HEK293 (cell line): ENCODE measurements at regions not wholly inside any gene's neighbourhood (a gene's known extent, or its start where the extent isn't known, plus 50 kb on each side); places are given as distances from the start of the nearest gene placed in this dataset.

Experiments
- CTCF ChIA-PET: fragments of 350-600 bp; formaldehyde crosslinking; extraction: SDS; loops from one replicate; lab custom pipeline; 2021; ENCODE audit warnings: antibody characterized with exemption; lab: Yijun Ruan, JAX
- POLR2A ChIA-PET: fragments of 300-600 bp; formaldehyde crosslinking; extraction: SDS; loops from one replicate; lab custom pipeline; 2020; ENCODE audit warnings: antibody characterized with exemption, inconsistent platforms; lab: Yijun Ruan, JAX
- H3K27ac ChIP-seq: fragments of 200-500 bp; sonication (Bioruptor generic); 2 replicates; pipeline ENCODE4 v1.5.1; 2014; ENCODE audit warnings: low read depth, low read length, control low read depth, inconsistent platforms; ENCODE audit errors: extremely low read depth
- H3K36me3 ChIP-seq, 2 experiments: fragments of 200-500 bp in 1 of 2; sonication (Bioruptor generic) in 1 of 2; 1 replicate in 1 of 2; 2 replicates in 1 of 2; pipeline ENCODE4 v1.5.1; 2014 to 2017; ENCODE audit warnings: inconsistent platforms in 2 of 2, low read length in 2 of 2; ENCODE audit not compliant: control insufficient read depth in 2 of 2, insufficient read depth in 1 of 2
- H3K4me1 ChIP-seq: fragments of 200-500 bp; sonication (Bioruptor generic); 2 replicates; pipeline ENCODE4 v1.5.1; 2014; ENCODE audit warnings: mild to moderate bottlenecking, low read length, inconsistent platforms; ENCODE audit not compliant: control insufficient read depth, insufficient read depth
- H3K4me3 ChIP-seq: 2 replicates; pipeline ENCODE4 v1.5.1; 2011; ENCODE audit warnings: low read depth, mild to moderate bottlenecking, control low read depth, low read length, moderate library complexity
- H3K9me3 ChIP-seq: fragments of 200-500 bp; sonication (Bioruptor generic); 2 replicates; pipeline ENCODE4 v1.5.1; 2014; ENCODE audit warnings: low read depth, low read length, inconsistent platforms; ENCODE audit not compliant: control insufficient read depth, insufficient read depth
- BCL6B ChIP-seq: fragments of 450-650 bp; formaldehyde crosslinking; IDR thresholded peaks from 2 replicates; pipeline ENCODE4 v1.5.1; 2017; ENCODE audit warnings: missing biosample characterization, missing genetic modification characterization
- CTCF ChIP-seq: fragments of 450-650 bp; formaldehyde crosslinking; IDR thresholded peaks from 2 replicates; pipeline ENCODE4 v1.5.1; 2016; ENCODE audit warnings: missing biosample characterization, missing genetic modification characterization
- KLF10 ChIP-seq: fragments of 450-650 bp; IDR thresholded peaks from 2 replicates; pipeline ENCODE4 v1.5.1; 2018; ENCODE audit warnings: missing biosample characterization, mild to moderate bottlenecking, missing genetic modification characterization
- KLF16 ChIP-seq: fragments of 450-650 bp; formaldehyde crosslinking; IDR thresholded peaks from 2 replicates; pipeline ENCODE4 v1.5.1; 2017; ENCODE audit warnings: missing biosample characterization, missing genetic modification characterization
- KLF8 ChIP-seq: fragments of 450-650 bp; formaldehyde crosslinking; IDR thresholded peaks from 2 replicates; pipeline ENCODE4 v1.5.1; 2016; ENCODE audit warnings: missing biosample characterization, missing genetic modification characterization
- MEIS1 ChIP-seq: sonication (generic); formaldehyde crosslinking; IDR thresholded peaks from 2 replicates; pipeline ENCODE4 v1.8.1; 2022; ENCODE audit warnings: missing genetic modification reagents, mild to moderate bottlenecking, borderline replicate concordance
- TRIM28 ChIP-seq: IDR thresholded peaks from 2 replicates; pipeline ENCODE4 v1.6.1; 2011; ENCODE audit warnings: low read length, control low read depth, borderline replicate concordance
- ZBTB7A ChIP-seq: fragments of 450-650 bp; formaldehyde crosslinking; IDR thresholded peaks from 2 replicates; pipeline ENCODE4 v1.5.1; 2016; ENCODE audit warnings: low read depth, missing biosample characterization, missing genetic modification characterization
- ZNF221 ChIP-seq: fragments of 450-650 bp; formaldehyde crosslinking; IDR thresholded peaks from 2 replicates; pipeline ENCODE4 v1.5.1; 2017; ENCODE audit warnings: missing biosample characterization, missing genetic modification characterization, borderline replicate concordance
- ZNF324 ChIP-seq: fragments of 450-650 bp; formaldehyde crosslinking; IDR thresholded peaks from 2 replicates; pipeline ENCODE4 v1.5.1; 2016; ENCODE audit warnings: missing biosample characterization, missing genetic modification characterization
- ZNF354C ChIP-seq: fragments of 450-650 bp; formaldehyde crosslinking; IDR thresholded peaks from 2 replicates; pipeline ENCODE4 v1.5.1; 2016; ENCODE audit warnings: missing biosample characterization, missing genetic modification characterization, low read depth, borderline replicate concordance
- ZNF366 ChIP-seq: fragments of 450-650 bp; formaldehyde crosslinking; conservative IDR thresholded peaks from 2 replicates; pipeline ENCODE4 v1.5.1; 2016; ENCODE audit warnings: missing biosample characterization, missing genetic modification characterization
- ZNF548 ChIP-seq: fragments of 450-650 bp; formaldehyde crosslinking; IDR thresholded peaks from 2 replicates; pipeline ENCODE4 v1.5.1; 2016; ENCODE audit warnings: missing biosample characterization, missing genetic modification characterization
- ZNF76 ChIP-seq: fragments of 450-650 bp; formaldehyde crosslinking; IDR thresholded peaks from 2 replicates; pipeline ENCODE4; 2016; ENCODE audit warnings: low read depth, missing biosample characterization, missing genetic modification characterization, borderline replicate concordance
- ZNF830 ChIP-seq: fragments of 450-650 bp; IDR thresholded peaks from 2 replicates; pipeline ENCODE4 v1.5.0; 2018; ENCODE audit warnings: missing biosample characterization, missing genetic modification characterization, low read depth, mild to moderate bottlenecking, moderate library complexity
- ZSCAN16 ChIP-seq: fragments of 450-650 bp; formaldehyde crosslinking; IDR thresholded peaks from 2 replicates; pipeline ENCODE4 v1.5.1; 2016; ENCODE audit warnings: missing biosample characterization, missing genetic modification characterization
- ZSCAN23 ChIP-seq: fragments of 450-650 bp; formaldehyde crosslinking; IDR thresholded peaks from 2 replicates; pipeline ENCODE4 v1.5.1; 2016; ENCODE audit warnings: missing biosample characterization, missing genetic modification characterization
- ZSCAN4 ChIP-seq: fragments of 450-650 bp; formaldehyde crosslinking; IDR thresholded peaks from 2 replicates; pipeline ENCODE4 v1.5.1; 2017; ENCODE audit warnings: missing biosample characterization, missing genetic modification characterization
- TF ChIP-seq, protein P1 (sequence below): fragments of 450-650 bp; formaldehyde crosslinking; IDR thresholded peaks from 2 replicates; pipeline ENCODE4 v1.5.1; 2016; ENCODE audit warnings: missing biosample characterization, missing genetic modification characterization
- TF ChIP-seq, protein P2 (sequence below): fragments of 450-650 bp; formaldehyde crosslinking; IDR thresholded peaks from 2 replicates; pipeline ENCODE4 v1.5.1; 2016; ENCODE audit warnings: missing biosample characterization, missing genetic modification characterization, borderline replicate concordance

DNA sequence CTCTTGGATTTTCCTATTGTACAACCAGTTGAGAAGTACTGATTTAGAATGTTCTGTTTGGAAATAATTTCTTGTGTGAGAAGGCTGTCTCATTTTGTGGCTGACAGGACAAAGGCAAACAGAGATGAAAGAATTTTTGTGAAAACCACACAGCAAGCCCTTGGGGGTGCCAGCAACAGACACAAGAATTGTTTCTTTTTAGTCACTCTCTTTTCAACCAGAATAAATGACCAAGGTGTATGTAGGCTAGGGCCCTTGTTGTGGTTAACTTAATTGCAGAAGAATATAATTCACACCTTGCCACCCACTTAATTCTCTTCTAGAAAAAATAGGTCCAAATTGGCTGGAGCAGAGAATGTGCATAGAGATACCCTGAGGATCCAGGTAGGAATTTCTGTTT lies 329.4 kb upstream of the TBC1D5 start (continued):
- TF ChIP-seq KLF8 (tag by site-specific recombination) (no peak), TRIM28 (no peak), ZNF548 (tag by site-specific recombination) (no peak), ZNF221 (tag by site-specific recombination) (no peak)

DNA sequence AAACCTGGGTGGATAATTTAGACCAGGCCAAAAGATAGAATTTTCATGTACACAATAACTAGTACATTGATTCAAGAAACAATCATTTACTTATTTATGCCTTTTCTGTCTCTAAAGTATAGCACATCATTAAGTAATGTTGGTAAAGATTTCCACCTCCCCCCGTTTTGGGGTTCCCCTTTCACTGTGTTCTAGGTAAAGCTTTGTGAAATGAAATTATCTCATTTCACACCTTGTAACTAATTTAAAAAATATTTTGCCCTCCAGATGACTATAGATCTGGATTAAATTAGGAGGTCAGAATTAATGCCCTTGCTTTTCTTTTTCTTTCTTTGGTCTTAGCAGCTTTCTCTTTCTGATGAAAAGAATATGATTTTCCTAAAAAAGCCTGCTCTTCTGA lies 328.5 kb upstream of the TBC1D5 start:
- ChIA-PET POLR2A (no interaction called here), CTCF (interaction anchor here (0.5 kb wide), 1 partner anchor 1399 kb away, joined by 3 read pairs; no protein-coding TSS in a partner anchor)
- H3K9me3 ChIP-seq = no peaks in the 10 kb centered on the region
- no peak overlapping the region for H3K27ac ChIP-seq
- no peaks in the 10 kb centered on the region for H3K4me1 ChIP-seq
- H3K4me3 ChIP-seq = no peak overlapping the region
- no peaks in the 10 kb centered on the region for H3K36me3 ChIP-seq
- TF ChIP-seq ZBTB7A (tag by site-specific recombination) (no peak), KLF16 (tag by site-specific recombination) (no peak), ZNF324 (tag by site-specific recombination) (no peak), ZNF830 (tag by site-specific recombination) (no peak), KLF10 (no peak), ZNF354C (tag by site-specific recombination) (no peak), ZSCAN23 (no peak), CTCF (no peak), ZSCAN4 (tag by site-specific recombination) (no peak), ZNF366 (tag by site-specific recombination) (no peak), BCL6B (no peak), ZNF76 (no peak), ZSCAN16 (no peak), MEIS1 (CRISPR knock-in tag) (no peak)
- TF ChIP-seq, protein P1, sequence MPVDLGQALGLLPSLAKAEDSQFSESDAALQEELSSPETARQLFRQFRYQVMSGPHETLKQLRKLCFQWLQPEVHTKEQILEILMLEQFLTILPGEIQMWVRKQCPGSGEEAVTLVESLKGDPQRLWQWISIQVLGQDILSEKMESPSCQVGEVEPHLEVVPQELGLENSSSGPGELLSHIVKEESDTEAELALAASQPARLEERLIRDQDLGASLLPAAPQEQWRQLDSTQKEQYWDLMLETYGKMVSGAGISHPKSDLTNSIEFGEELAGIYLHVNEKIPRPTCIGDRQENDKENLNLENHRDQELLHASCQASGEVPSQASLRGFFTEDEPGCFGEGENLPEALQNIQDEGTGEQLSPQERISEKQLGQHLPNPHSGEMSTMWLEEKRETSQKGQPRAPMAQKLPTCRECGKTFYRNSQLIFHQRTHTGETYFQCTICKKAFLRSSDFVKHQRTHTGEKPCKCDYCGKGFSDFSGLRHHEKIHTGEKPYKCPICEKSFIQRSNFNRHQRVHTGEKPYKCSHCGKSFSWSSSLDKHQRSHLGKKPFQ (tag by site-specific recombination) = no peak
- TF ChIP-seq, protein P2, sequence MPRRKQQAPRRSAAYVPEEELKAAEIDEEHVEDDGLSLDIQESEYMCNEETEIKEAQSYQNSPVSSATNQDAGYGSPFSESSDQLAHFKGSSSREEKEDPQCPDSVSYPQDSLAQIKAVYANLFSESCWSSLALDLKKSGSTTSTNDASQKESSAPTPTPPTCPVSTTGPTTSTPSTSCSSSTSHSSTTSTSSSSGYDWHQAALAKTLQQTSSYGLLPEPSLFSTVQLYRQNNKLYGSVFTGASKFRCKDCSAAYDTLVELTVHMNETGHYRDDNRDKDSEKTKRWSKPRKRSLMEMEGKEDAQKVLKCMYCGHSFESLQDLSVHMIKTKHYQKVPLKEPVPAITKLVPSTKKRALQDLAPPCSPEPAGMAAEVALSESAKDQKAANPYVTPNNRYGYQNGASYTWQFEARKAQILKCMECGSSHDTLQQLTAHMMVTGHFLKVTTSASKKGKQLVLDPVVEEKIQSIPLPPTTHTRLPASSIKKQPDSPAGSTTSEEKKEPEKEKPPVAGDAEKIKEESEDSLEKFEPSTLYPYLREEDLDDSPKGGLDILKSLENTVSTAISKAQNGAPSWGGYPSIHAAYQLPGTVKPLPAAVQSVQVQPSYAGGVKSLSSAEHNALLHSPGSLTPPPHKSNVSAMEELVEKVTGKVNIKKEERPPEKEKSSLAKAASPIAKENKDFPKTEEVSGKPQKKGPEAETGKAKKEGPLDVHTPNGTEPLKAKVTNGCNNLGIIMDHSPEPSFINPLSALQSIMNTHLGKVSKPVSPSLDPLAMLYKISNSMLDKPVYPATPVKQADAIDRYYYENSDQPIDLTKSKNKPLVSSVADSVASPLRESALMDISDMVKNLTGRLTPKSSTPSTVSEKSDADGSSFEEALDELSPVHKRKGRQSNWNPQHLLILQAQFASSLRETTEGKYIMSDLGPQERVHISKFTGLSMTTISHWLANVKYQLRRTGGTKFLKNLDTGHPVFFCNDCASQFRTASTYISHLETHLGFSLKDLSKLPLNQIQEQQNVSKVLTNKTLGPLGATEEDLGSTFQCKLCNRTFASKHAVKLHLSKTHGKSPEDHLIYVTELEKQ = no peak
